K562 (cell line): ENCODE measurements at regions not wholly inside any gene's neighbourhood (a gene's known extent, or its start where the extent isn't known, plus 50 kb on each side); places are given as distances from the start of the nearest gene placed in this dataset.

Experiments
- ATAC-seq: fragments of 200-7000 bp; cut with Tn5 transposase; 3 replicates; pipeline ENCODE4 v1.9.1; 2020; ENCODE audit warnings: moderate library complexity
- BruUV-seq: library from RNA; stranded (reverse); fragments of 400-500 nt; replicated peaks from 2 replicates; lab custom pipeline; 2021; lab: Mats Ljungman, UMichigan
- CTCF ChIA-PET: fragments of 300-600 bp; formaldehyde crosslinking; extraction: SDS; loops from one replicate; lab custom pipeline; 2021; ENCODE audit warnings: low intra/inter-chr PET ratio; lab: Yijun Ruan, JAX
- POLR2A ChIA-PET: fragments of 300-600, 350-650 bp; sonication (Branson Sonifier 250); formaldehyde crosslinking; extraction: SDS; loops from one replicate; lab custom pipeline; 2021; ENCODE audit warnings: antibody characterized with exemption, inconsistent platforms; lab: Yijun Ruan, JAX
- DNase-seq, 4 experiments: peaks; one replicate each; pipeline versions ENCODE4 v3.0.0 to v3.0.0-alpha.2; 2011 to 2018; ENCODE audit warnings: low spot score in 3 of 4, mixed read lengths in 3 of 4; ENCODE audit errors: extremely low read depth in 1 of 4
- FAIRE-seq: peaks from 2 replicates; lab custom pipeline; 2011; peaks lifted over from hg19 to GRCh38; lab: Jason Lieb, UNC
- H2AFZ ChIP-seq: 2 replicates; pipeline ENCODE4 v1.6.0; 2011; ENCODE audit warnings: low read depth, low read length, control low read depth, inconsistent platforms
- H3K27ac ChIP-seq: fragments of 200-600 bp; 3 replicates; pipeline ENCODE4 v1.8.0; 2011; ENCODE audit warnings: low read depth, mild to moderate bottlenecking, control low read depth, inconsistent platforms, low read length, moderate library complexity, mixed read lengths; ENCODE audit errors: extremely low read depth
- H3K27me3 ChIP-seq, 2 experiments: fragments of 300-600 bp in 1 of 2; 2 replicates in 1 of 2; 3 replicates in 1 of 2; pipeline versions ENCODE4 v1.6.0 to v1.8.0; 2011; ENCODE audit warnings: inconsistent platforms in 2 of 2, low read length in 2 of 2, mild to moderate bottlenecking in 1 of 2, mixed read lengths in 1 of 2, moderate library complexity in 1 of 2; ENCODE audit not compliant: control insufficient read depth in 2 of 2, insufficient read depth in 2 of 2
- H3K36me3 ChIP-seq: fragments of 300-600 bp; 3 replicates; pipeline ENCODE4 v1.8.0; 2011; ENCODE audit warnings: mild to moderate bottlenecking, low read length, inconsistent platforms; ENCODE audit not compliant: control insufficient read depth, insufficient read depth
- H3K4me1 ChIP-seq, 2 experiments: fragments of 200-600 bp in 1 of 2; replicated peaks in 1 of 2; 2 replicates in 1 of 2; 3 replicates in 1 of 2; pipeline versions ENCODE4 v1.5.1 to v1.8.0; 2011; ENCODE audit warnings: inconsistent platforms in 2 of 2, low read length in 2 of 2, mild to moderate bottlenecking in 1 of 2, mixed read lengths in 1 of 2, moderate library complexity in 1 of 2; ENCODE audit not compliant: control insufficient read depth in 2 of 2, insufficient read depth in 2 of 2
- H3K4me2 ChIP-seq: 2 replicates; pipeline ENCODE4 v1.6.1; 2011; ENCODE audit warnings: low read length, control low read depth, inconsistent platforms, mixed read lengths; ENCODE audit not compliant: insufficient read depth
- H3K4me3 ChIP-seq: fragments of 200-600 bp; sonication (generic), shearing (Covaris generic); 2 replicates; pipeline ENCODE4 v1.5.1; 2016; ENCODE audit warnings: control low read depth, inconsistent platforms
- H3K79me2 ChIP-seq: fragments of 200-600 bp; 3 replicates; pipeline ENCODE4 v1.8.0; 2011; ENCODE audit warnings: low read length, inconsistent platforms; ENCODE audit not compliant: control insufficient read depth, insufficient read depth
- H3K9ac ChIP-seq, 2 experiments: 2 replicates each; pipeline versions ENCODE4 v1.6.0 to v1.6.1; 2011; ENCODE audit warnings: low read depth in 2 of 2, low read length in 2 of 2, control low read depth in 1 of 2, inconsistent platforms in 1 of 2, mild to moderate bottlenecking in 1 of 2, mixed read lengths in 1 of 2; ENCODE audit not compliant: insufficient read depth in 1 of 2
- H3K9me1 ChIP-seq: one replicate; pipeline ENCODE4 v1.6.0; 2011; ENCODE audit warnings: inconsistent platforms, mild to moderate bottlenecking, low read length, moderate library complexity; ENCODE audit not compliant: control insufficient read depth, insufficient read depth
- H3K9me3 ChIP-seq: replicated peaks from 2 replicates; pipeline ENCODE4 v1.5.1; 2011; ENCODE audit warnings: low read depth, low read length, inconsistent platforms; ENCODE audit not compliant: control insufficient read depth, insufficient read depth
- H4K20me1 ChIP-seq: replicated peaks from 2 replicates; pipeline ENCODE4 v1.6.1; 2011; ENCODE audit warnings: low read length, inconsistent platforms, mixed read lengths; ENCODE audit not compliant: control insufficient read depth, insufficient read depth
- FIP1L1 ChIP-seq: fragments of 200-400 bp; formaldehyde crosslinking; IDR thresholded peaks from 2 replicates; pipeline ENCODE4 v1.6.1; 2018; ENCODE audit warnings: mild to moderate bottlenecking, low read depth, low read length; ENCODE audit not compliant: poor library complexity, severe bottlenecking
- PRDM10 ChIP-seq: fragments of 450-650 bp; IDR thresholded peaks from 2 replicates; pipeline ENCODE4 v1.6.1; 2018; ENCODE audit not compliant: partially characterized antibody
- SRSF9 ChIP-seq: fragments of 200-400 bp; formaldehyde crosslinking; IDR thresholded peaks from 2 replicates; pipeline ENCODE4 v1.6.1; 2017; ENCODE audit warnings: low read depth, low read length, borderline replicate concordance
- ZNF41 ChIP-seq: fragments of 250-450 bp; sonication (Bioruptor Pico); conservative IDR thresholded peaks from 2 replicates; pipeline ENCODE4 v1.4.0; 2020; ENCODE audit warnings: mild to moderate bottlenecking
- ZNF764 ChIP-seq: fragments of 250-450 bp; sonication (Bioruptor Pico); IDR thresholded peaks from 2 replicates; pipeline ENCODE4 v1.4.0; 2020; ENCODE audit warnings: low read depth, mild to moderate bottlenecking, moderate library complexity
- WGBS: fragments of 100-300 bp; shearing (Covaris generic); methylation state at CpG from one replicate; pipeline ENCODE4 v1.1.6; 2016; ENCODE audit warnings: low coverage, mixed read lengths; ENCODE audit not compliant: insufficient coverage; ENCODE audit errors: missing lambda C conversion rate; 5-methylcytosine and 5-hydroxymethylcytosine counted together
- in situ Hi-C: fragments of 300-500 bp; cut with MboI; formaldehyde crosslinking; loops from 4 replicates; pipeline ENCODE4 v1.15.0; 2018; ENCODE audit warnings: inconsistent platforms, mixed read lengths
- intact Hi-C: fragments of 100-400 bp; cut with micrococcal nuclease; formaldehyde crosslinking; loops from 2 replicates; pipeline ENCODE4 v1.14.2; 2022
- TF ChIP-seq, protein P1 (sequence below), 2 experiments: fragments of 450-650 bp in 1 of 2; IDR thresholded peaks; 2 replicates each; pipeline ENCODE4 v1.6.1; 2011 to 2017; ENCODE audit warnings: low read depth in 2 of 2, antibody characterized with exemption in 1 of 2, borderline replicate concordance in 1 of 2, low read length in 1 of 2, mild to moderate bottlenecking in 1 of 2, mixed read lengths in 1 of 2; ENCODE audit not compliant: control insufficient read depth in 1 of 2
- TF ChIP-seq, protein P2 (sequence below): fragments of 450-650 bp; formaldehyde crosslinking; IDR thresholded peaks from 2 replicates; pipeline ENCODE4 v1.4.0; 2020; ENCODE audit warnings: mild to moderate bottlenecking, mixed read lengths

DNA sequence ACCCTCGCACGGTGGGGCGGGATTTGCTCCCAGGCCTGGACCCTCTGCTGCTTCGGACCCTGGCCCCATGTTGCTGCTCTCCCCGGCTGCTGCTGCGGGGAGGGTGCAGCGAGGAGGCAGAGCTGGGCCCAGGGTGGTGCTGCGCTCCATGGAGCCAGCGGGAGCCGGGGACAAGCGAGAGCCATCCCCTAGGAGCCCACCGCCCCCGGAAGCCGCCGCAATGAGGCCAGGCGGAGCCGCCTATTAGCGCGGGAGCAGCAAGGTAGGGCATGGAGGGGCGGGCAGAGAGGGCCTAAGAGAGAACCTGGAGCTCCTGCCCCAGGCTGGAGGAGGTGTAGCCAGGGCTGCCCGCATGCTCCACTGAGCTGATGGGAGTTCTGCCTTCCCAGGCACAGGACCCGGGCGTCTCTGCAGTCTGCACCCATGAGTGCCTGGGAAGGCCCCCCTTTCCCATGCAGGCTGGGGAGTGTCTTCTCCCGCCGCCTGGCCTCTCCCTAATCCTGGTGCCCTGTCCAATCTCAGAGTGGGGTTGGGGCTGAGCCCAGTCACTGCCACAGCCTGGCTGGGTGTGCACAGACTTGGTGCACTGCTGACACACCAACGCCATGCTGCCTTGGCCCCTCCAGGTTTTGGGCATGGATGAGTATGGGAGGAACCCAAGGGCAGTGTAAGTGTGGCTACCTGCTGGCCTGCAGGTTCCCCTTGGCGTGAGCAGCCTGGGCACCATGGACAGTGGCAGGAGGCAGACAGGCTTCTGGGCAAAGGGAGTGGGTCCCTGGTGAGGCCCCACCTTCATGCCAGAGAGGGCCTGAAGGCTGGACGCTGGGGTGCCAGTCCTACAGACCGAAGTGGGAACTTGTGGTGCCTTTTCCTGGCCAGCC lies 360.6 kb upstream of the MAP3K7 start:
- ChIA-PET CTCF (no interaction called here), POLR2A (no interaction called here)
- TF ChIP-seq SRSF9 (no peak), FIP1L1 (no peak), ZNF764 (CRISPR knock-in tag) (no peak), ZNF41 (CRISPR knock-in tag) (no peak), PRDM10 (no peak)
- TF ChIP-seq, protein P1, sequence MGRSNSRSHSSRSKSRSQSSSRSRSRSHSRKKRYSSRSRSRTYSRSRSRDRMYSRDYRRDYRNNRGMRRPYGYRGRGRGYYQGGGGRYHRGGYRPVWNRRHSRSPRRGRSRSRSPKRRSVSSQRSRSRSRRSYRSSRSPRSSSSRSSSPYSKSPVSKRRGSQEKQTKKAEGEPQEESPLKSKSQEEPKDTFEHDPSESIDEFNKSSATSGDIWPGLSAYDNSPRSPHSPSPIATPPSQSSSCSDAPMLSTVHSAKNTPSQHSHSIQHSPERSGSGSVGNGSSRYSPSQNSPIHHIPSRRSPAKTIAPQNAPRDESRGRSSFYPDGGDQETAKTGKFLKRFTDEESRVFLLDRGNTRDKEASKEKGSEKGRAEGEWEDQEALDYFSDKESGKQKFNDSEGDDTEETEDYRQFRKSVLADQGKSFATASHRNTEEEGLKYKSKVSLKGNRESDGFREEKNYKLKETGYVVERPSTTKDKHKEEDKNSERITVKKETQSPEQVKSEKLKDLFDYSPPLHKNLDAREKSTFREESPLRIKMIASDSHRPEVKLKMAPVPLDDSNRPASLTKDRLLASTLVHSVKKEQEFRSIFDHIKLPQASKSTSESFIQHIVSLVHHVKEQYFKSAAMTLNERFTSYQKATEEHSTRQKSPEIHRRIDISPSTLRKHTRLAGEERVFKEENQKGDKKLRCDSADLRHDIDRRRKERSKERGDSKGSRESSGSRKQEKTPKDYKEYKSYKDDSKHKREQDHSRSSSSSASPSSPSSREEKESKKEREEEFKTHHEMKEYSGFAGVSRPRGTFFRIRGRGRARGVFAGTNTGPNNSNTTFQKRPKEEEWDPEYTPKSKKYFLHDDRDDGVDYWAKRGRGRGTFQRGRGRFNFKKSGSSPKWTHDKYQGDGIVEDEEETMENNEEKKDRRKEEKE (IDR thresholded peaks at IDR 0.05; ENCODE audit: borderline replicate concordance in 1 of 2, control insufficient read depth in 1 of 2, low read depth in 2 of 2, low read length in 1 of 2), result no peak
- TF ChIP-seq, protein P2, sequence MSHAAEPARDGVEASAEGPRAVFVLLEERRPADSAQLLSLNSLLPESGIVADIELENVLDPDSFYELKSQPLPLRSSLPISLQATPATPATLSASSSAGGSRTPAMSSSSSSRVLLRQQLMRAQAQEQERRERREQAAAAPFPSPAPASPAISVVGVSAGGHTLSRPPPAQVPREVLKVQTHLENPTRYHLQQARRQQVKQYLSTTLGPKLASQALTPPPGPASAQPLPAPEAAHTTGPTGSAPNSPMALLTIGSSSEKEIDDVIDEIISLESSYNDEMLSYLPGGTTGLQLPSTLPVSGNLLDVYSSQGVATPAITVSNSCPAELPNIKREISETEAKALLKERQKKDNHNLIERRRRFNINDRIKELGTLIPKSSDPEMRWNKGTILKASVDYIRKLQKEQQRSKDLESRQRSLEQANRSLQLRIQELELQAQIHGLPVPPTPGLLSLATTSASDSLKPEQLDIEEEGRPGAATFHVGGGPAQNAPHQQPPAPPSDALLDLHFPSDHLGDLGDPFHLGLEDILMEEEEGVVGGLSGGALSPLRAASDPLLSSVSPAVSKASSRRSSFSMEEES (CRISPR knock-in tag), result no peak
- Histone ChIP-seq H2AFZ (no peak overlapping the region), H3K4me2 (no peak overlapping the region), H3K79me2 (no peaks in the 10 kb centered on the region), H3K27ac (no peak overlapping the region), H3K9me1 (no peaks in the 10 kb centered on the region), H4K20me1 (no peaks in the 10 kb centered on the region), H3K4me3 (no peak overlapping the region), H3K36me3 (no peaks in the 10 kb centered on the region), H3K4me1 (no peaks in the 10 kb centered on the region), H3K27me3 (peaks cover 0 to 13% of the 10 kb centered on the region in 2 experiments; a peak in 2 of 5 replicates), H3K9ac (no peak overlapping the region), H3K9me3 (no peaks in the 10 kb centered on the region)
- in situ Hi-C loops (no loop called here), intact Hi-C loops (no loop called here)
- ATAC-seq (no peak), DNase-seq (no peak), FAIRE-seq (no peak)
- 1% methylated on average over 21 of the region's 29 CpGs for WGBS
- BruUV-seq, result no TSS peak
